ENCODE measurements at regions not wholly inside any gene's neighbourhood (a gene's known extent, or its start where the extent isn't known, plus 50 kb on each side); places are given as distances from the start of the nearest gene placed in this dataset.

GRCh38 chr6:91080871-91081270 lies 494.0 kb upstream of the MAP3K7 start:
- TF ChIP-seq POLR2A (IDR thresholded peaks at IDR 0.05) = no peak
- TF ChIP-seq CTCF (IDR thresholded peaks at IDR 0.05) = no peak
